SH-SY5Y (cell line): ENCODE measurements at regions not wholly inside any gene's neighbourhood (a gene's known extent, or its start where the extent isn't known, plus 50 kb on each side); places are given as distances from the start of the nearest gene placed in this dataset.

Experiments
- GATA2 ChIP-seq: IDR thresholded peaks from 2 replicates; pipeline ENCODE4 v1.6.1; 2011; ENCODE audit warnings: mild to moderate bottlenecking, low read depth, low read length
- GATA3 ChIP-seq: IDR thresholded peaks from 2 replicates; pipeline ENCODE4 v1.6.1; 2011; ENCODE audit warnings: low read depth, mild to moderate bottlenecking, low read length, moderate library complexity

GRCh38 chr3:72186400-72186855, 401.5 kb upstream of the PROK2 start:
- no peak for TF ChIP-seq GATA2
- TF ChIP-seq GATA3, result no peak
